A172 (cell line): ENCODE measurements at regions not wholly inside any gene's neighbourhood (a gene's known extent, or its start where the extent isn't known, plus 50 kb on each side); places are given as distances from the start of the nearest gene placed in this dataset.
"Not testable (repeated sequence)": the region's sequence is repeated elsewhere in the genome, so short reads cannot be mapped to it uniquely, and the experiment has no call there.

Experiments
- DNase-seq: peaks from one replicate; pipeline ENCODE4 v3.0.0-alpha.2; 2015; ENCODE audit warnings: low spot score

DNA sequence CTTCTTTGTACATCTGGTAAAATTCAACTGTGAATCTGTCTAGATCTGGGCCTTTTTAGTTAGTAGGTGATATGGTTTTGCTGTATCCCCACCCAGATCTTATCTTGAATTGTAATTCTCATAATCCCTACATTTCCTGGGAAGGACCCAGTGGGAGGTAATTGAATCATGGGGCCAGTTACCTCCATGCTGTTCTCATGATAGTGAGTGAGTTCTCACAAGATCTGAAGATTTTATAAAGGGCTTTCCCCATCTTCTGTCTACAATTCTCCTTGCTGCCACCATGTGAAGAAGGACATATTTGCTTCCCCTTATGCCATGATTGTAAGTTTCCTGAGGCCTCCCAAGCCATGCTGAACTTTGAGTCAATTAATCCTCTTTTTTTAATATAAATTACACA is 410.4 kb upstream of the EPHA7 start:
- DNase-seq: not testable (repeated sequence)

DNA sequence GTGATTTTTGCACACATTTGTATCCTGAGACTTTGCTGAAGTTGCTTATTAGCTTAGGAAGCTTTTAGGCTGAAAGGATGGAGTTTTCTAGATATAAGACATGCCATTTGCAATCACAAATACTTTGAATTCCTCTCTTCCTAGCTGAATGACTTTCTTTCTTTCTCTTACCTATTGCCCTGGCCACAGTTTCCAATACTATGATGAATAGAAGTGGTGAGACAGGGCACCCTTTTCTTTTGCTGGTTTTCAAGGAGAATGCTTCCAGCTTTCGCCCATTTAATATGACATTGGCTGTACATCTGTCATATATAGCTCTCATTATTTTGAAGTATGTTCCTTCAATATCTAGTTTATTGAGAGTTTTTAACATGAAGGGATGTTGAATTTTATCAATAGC is 409.6 kb upstream of the EPHA7 start:
- DNase-seq: no peak

DNA sequence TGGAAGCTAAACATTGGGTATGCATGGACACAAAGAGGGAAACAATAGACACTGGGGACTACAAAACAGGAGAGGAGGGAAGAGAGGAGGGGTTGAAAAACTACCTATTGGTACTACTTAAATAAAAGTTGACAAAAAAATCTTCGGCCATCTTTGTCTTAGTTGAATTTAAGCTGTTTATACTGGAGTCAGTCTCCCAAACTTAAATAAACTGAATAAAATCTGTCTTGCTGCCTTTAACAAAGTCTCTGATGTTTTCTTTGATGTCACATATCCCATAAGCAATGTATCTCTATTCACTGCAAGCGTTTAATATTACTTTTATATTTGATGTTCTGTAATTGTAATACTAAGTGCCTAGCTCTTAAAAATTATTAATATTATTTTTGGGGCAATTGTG is 409.2 kb upstream of the EPHA7 start:
- DNase-seq: no peak

DNA sequence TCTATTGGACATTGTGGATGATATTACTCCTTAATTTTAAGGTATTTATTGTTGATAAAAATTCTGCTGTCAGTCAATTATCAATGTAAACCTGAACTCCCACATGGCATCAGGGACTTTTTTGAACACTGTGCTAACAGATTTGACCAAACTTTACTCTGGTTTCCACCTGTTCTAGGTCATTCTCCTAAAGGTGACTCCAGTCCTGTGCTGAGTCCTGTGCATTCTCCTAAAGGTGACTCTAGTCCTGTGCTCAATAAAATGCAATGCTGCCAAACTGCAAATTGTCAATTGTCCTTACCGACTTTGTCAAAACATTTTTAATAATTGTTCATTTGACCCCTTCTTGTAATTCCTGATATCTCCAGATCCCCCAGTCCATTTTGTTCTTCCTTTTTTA is 408.4 kb upstream of the EPHA7 start:
- DNase-seq: no peak

DNA sequence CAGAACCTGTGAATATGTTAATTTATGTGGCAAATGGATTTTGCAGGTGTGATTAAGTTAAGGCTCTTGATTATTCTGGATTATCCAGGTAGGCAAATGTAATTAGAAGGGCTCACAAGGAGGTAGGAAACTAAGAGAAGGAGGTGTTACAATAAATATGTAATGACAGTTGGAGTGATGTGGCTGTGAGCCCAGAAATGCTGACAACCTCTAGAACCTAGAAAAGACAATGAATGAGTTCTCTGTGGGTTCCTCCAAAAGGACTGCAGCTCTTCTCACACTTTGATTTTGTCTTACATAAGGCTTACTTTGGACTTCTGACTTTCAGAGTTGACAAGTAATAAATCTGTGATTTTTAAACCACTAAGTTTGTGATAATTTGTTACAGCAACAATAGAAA is 406.6 kb upstream of the EPHA7 start:
- no peak for DNase-seq

DNA sequence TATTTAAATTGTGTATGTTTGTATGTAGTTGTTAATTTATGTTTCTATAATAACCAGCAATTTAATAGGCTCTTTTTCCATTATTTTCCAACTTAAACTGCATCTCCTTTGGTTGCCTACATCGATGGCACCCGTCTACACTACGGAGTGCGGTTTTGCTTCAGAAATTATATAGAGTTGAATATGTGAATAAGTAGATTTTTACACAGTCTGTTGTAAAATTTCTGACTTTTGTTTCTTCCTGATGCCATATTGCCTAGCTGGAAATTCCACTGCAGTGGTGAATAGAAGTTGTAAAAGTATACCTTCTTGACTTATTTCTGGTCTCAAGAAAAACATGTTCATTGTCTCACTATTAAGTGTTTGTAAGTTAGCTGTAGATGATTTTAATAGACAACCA is 404.1 kb upstream of the EPHA7 start:
- DNase-seq: no peak

DNA sequence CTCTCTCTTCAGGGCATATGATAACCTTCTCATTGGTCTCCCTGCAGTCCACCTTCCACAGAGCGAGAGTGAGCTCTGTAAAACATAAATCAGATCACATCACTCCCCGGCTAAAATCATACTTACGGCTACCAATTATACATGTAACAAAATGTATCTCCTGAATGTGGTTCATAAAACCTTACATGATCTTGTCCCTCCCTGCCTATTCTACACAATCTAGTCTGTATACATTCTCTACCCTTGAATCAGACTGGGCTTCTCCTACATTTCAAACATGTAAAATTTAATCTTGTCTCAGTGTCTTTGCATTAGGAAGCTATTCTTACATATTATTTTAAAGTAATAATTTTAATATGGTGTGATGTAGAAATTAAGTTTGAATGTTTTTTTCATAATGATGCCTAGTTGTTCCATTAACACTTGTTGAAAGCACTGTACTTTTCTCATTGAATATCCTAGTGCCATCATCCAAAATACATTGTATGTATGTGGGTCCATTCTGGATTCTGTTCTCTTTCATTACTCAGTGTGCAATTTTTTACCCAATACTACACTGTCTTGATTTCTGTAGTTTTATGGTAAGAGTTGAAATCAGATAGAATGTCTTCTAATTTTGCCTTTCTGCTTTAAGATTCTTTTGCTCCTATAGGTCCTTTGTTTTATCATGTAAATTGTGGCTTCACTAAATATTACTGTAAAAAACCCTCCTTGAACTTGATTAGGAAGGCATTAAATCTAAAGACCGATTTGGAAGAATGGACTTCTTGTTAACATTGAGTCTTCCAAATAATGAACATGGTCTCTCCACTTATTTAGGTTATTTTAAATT is 403.3 kb upstream of the EPHA7 start:
- DNase-seq: no peak

DNA sequence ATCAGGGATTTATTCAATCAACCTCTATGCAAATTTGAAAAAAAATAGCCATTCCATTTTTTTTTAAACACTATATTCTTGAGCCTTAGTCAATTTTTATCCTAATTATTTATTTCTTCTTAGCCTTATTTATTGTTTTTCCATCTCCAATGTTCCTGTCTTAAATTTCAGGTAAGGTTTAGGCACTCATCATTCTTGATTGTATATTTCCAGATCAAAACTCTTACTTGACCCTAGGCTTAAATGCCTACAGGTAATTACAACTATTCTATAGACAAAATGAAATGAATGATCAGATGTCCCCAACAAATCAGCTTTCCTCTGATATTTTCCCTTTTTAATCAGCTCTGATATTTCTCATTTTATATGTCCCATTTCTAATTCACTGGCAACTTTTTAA is 402.6 kb upstream of the EPHA7 start:
- no peak for DNase-seq

DNA sequence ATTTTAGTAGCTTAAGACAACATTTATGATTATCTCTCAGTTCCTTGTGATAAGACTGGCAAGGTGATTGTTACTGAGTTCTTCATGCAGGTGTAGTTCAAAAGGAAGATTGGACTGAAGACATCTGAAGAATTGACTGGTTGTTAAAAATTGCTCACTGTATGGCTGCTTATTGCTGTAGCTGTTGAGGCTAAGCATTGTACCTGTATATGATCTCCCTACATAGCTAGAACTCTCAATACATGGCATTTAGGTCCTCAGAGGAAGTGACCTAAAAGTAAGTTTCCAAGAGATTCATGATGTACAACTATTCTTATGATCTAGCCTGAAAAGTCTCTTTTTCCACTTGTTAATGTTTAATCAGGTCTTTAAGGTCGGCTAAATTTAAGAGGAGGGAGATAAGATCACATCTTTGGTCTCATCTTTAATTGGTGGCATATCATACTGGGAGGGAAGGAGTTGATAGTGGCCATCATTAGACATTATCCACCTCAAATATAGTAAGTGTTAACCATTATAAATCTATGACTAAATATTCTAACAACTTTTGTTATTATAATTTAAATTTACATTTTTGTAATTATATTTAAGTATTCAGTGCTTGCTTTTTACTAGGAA is 401.2 kb upstream of the EPHA7 start:
- no peak for DNase-seq

DNA sequence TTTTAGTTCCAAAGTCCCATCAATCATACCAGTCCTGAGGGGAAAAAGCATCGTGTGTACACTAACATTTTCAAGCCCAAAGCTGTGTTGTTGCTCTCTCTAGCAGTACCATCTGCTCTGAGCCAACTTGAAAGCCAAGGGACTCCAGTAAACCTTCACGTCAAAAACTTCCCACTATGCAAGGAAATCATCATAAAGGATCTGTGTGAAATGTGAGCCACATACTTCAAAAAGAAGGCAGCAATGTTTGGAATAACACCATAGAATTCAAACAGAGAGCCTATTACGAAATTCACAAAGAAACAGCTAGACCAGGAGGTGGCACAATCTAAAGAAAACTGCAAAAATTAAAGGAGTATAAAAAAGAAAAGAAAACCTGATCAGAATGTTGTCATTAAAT is 399.8 kb upstream of the EPHA7 start:
- no peak for DNase-seq

DNA sequence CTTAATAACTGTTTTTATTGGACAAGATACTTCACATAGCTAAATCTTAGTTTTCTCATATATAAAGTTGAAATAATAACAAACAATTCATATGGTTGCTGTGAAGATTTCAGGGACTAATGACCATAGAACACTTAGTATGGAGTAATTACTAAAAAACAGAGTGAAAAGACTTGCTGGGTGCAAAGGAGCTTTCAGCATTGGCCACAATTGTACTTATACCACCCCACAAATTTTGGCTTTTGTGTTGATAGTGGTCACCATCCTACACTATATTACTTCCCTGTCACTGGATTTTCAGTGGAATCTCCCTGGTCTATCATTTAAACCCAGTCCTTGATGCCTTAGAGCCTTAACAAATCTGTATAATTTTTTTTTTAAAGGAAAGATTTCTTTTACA is 398.6 kb upstream of the EPHA7 start:
- no peak for DNase-seq

DNA sequence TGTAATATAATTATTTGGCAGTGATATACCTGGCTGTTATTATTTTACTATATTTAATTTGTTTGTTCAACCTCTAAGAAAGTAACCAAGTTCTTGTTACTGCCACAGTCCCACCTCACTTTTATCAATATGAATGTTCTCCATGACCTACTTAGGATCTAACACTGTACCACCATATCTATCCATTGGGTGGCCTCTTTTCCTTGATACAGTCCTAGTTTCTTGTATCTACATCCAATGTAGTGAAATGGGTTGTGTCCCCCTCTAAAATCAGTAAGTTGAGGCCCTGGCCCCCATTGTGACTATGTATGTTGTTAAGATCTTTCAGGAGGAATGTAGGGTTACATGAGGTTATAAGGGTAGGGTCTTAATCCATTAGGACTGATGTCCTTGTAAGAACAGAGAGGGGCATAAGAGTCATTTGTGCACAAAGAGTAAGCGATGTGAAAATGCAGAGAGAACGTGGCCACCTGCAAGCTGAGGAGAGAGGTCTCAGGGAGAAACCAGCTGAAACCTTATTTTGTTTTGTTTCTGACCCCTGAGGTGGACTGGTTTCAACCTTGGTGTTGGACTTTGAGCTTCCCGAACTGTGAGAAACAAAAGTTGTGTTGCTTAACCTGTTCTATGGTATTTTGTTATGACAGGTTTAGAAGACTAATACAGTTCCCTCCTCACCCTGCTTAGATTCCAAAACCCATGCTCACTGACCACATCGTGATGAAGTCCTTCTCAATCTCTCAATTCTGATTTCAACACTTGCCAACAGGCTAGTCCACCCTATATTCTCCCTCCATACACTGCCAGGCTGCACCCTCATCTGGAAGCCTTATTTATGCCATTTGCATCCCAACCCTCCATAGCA is 387.3 kb upstream of the EPHA7 start:
- no peak for DNase-seq

DNA sequence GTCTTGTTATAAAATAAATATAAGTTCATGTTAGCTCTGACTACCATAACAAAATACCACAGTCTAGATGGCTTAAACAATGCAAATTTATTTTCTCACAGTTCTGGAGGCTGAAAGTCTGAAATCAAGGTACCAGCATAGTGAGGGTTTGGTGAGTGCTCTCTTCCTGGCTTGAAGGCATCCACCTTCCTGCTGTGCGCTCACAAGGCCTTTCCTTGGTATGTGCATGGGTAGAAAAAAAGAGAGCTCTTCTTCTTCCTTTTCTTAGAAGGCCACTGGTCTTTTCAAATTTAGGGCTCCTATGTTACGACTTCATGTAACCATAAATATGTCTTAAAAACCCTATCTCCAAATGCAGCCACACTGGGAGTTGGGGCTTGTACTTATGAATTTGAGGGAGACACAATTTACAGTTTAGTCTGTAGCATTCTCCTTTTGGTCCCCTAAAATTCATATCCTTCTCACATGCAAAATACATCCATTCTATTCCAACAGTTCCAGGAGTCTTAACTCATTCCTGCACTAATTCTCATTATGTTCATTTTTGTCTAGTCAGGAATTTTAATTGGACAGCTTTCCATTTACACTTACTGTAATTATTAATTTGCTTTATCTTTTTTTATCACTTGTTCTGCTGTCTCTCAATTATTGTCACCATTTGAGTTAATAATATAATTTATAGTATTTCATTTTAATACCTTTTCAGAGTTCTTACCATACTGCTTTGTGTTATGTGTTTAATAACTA is 381.9 kb upstream of the EPHA7 start:
- no peak for DNase-seq

DNA sequence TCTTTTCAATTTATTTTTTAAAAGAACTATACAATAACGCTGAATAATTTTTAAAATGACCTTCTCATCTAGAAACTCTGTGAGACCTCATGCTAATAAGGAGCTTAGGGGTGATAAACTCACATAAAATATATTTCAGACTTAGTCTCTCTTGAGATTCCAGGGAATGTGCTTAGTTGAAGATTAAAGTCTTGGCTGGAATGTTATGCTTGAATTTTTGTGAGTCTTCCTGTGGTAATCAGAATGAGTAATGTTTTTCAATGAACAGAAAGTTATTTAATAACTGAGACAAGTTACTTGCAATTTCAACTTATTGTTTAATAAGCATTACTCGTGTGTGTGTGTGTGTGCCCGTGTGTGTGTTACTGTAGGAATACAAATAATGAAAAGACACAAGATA is 379.9 kb upstream of the EPHA7 start:
- no peak for DNase-seq

DNA sequence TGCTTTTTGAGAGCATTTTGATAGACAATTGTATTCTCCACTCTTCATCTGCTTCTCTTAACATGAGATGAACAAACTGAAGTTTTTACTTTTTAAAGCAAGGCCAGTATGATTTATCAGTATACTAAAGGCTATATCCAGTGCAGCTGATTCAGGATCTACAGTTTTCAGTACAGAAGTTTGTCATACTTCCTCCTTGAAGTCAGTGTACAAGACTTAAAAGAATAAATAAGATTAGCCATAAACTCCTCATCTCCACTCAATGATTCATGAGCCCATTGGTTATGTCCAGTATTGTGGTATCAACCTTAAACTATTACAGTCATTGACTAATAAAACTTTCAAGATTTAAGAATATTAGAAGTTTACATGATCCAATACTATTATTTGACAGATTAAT is 374.8 kb upstream of the EPHA7 start:
- no peak for DNase-seq

DNA sequence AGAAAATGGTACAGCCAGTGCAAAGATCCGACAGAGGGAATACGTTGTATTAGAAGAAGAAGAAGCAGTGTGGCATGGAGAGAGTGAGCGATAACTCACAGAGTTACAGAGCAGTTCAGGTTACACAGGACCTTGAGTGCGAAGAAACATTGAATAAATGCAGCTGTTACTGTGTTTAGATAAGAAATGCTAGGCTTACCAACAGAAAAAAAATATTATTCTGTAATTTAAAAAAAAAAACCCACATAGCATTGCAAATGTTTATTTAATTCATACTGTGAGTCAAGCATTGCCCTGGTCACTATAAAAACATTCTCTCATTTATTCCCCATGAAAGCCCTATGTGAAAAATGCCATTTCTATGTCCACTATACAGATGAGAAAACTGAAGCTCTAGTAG is 373.4 kb upstream of the EPHA7 start:
- DNase-seq: no peak

DNA sequence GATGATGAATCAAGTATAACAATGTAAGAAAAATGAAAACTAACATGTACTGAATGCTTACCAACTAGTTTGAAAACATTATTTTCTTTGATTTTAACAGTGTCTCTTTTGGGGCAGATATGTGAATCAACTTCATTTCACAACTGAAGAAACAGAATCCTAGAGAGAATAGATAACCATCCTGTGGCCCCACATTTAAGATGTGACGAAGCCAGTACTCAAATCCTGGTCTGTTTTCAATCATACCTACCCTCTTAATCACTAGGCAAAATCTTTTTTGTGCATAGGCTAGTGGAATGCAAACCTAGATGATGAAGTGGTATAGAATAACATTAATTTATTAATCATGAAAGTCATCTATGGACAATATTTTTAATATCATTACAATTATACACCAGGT is 371.6 kb upstream of the EPHA7 start:
- DNase-seq: no peak

DNA sequence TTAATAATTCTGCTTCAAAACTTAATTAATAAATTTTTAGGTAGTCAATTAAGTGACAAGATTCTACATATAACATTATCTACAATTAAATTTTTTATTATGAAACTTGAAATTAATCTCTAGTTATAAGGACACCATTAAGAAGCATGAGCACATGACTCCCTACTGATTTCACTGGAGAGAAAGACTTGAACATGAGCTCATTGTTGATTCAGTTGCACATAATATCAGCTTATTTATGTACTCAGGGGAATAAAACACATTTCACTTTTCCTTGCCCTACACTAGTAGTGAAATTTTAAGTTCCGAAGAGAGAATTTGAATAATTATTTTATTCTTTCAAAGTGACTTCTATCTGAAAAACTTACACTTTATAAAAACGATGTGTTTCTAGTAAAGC is 370.2 kb upstream of the EPHA7 start:
- DNase-seq: no peak

DNA sequence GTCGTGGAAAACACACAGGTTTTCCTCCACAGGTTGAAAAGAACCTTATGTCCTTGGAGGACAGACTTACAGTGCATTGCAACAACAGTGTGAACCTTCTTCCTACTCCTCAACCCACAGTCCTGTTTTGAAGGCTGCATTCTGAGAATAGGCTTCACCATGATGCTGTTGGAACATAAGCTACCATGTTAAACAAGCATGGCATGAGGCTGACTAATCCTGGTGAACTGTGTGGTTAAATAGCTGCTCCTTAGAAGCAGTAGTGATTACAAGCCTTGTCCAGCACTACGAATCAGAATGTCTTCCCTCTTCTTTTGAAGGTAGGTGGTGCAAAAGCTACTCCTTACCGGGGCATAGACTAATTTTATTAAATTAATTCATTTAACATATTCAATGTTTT is 368.5 kb upstream of the EPHA7 start:
- peak; percentile 28 for DNase-seq

DNA sequence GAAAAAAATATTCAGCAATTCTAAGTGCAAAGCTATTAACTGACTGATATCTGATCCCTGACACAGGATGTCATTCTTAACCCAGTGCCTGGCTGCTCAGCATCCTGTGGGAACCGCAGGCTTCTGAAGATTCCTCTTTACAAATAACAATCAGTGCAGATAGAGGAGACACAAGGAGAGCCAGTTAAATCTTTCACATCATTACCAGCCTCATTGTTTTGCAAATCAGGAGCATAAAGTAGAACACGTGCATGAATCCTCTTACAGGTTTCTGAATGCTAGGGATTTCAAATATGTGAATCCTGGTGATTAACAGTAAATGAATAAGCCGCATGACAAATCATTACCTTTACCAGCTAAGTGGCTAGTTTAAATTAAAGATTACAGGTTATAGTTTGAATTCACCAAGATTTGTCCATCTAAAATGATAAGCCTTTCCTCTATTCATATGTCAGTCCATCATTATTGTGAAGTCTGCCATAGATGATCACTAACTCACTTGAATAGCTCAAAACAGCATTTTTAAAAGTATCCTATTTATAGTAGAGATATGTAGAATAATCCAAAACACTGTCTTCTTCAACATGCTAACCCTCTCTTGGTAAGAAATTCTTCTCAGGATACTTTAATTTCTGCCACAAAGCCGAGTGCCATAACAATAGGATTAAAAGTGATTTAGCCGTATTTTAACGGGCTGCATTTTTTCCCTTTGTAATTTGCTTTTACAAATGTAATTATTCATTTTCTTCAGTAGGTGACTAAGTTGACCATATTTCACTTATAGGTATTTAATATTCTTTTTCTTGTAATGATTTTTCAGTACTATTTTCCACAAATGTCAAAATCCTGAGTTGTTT is 367.3 kb upstream of the EPHA7 start:
- DNase-seq: peak; percentile 46

DNA sequence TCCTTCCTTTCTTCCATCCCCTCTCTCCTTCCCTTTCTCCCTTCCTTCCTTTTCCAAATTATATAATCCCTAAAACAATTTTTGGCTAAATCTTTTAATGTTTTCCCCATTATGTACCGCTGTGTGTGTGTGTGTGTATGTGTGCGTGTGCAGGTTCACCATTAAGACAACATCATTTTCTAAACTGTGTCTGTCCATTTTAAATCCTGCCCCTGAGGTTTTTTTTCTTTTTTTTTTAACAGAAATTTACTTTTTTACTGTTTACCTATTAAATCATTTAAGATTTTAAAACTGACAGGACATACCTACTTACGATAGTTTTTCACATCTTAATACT is 366.3 kb upstream of the EPHA7 start:
- DNase-seq: no peak
